HepG2 (cell line): ENCODE measurements at regions not wholly inside any gene's neighbourhood (a gene's known extent, or its start where the extent isn't known, plus 50 kb on each side); places are given as distances from the start of the nearest gene placed in this dataset.
"Not testable (repeated sequence)": the region's sequence is repeated elsewhere in the genome, so short reads cannot be mapped to it uniquely, and the experiment has no call there.

Experiments
- ATAC-seq: fragments of 200-7000 bp; cut with Tn5 transposase; 3 replicates; pipeline ENCODE4 v1.9.1; 2020; ENCODE audit warnings: mild to moderate bottlenecking, moderate library complexity
- BruUV-seq: library from RNA; stranded (reverse); fragments of 400-500 nt; replicated peaks from 2 replicates; lab custom pipeline; 2021; lab: Mats Ljungman, UMichigan
- CTCF ChIA-PET: fragments of 300-600 bp; formaldehyde crosslinking; extraction: SDS; loops from one replicate; lab custom pipeline; 2021; ENCODE audit warnings: low total read pairs, inconsistent platforms, low intra/inter-chr PET ratio; lab: Yijun Ruan, JAX
- POLR2A ChIA-PET: fragments of 350-600 bp; sonication (Branson Sonifier 250); formaldehyde crosslinking; loops from one replicate; lab custom pipeline; 2020; ENCODE audit warnings: antibody characterized with exemption, inconsistent platforms; lab: Yijun Ruan, JAX
- DNase-seq: peaks from one replicate; pipeline ENCODE4 v3.0.0-alpha.2; 2015; ENCODE audit warnings: low spot score
- FAIRE-seq: peaks from 3 replicates; lab custom pipeline; 2011; peaks lifted over from hg19 to GRCh38; lab: Jason Lieb, UNC
- H2AFZ ChIP-seq: one replicate; pipeline ENCODE4 v1.6.1; 2011; ENCODE audit warnings: low read length, inconsistent platforms
- H3K27ac ChIP-seq: fragments of 300-600 bp; 3 replicates; pipeline ENCODE4 v1.8.0; 2011; ENCODE audit warnings: mixed run types, mild to moderate bottlenecking, mixed read lengths, low read length, inconsistent platforms; ENCODE audit not compliant: insufficient read depth; ENCODE audit errors: extremely low read length
- H3K27me3 ChIP-seq, 2 experiments: fragments of 200-600 bp in 1 of 2; 2 replicates in 1 of 2; 3 replicates in 1 of 2; pipeline versions ENCODE4 v1.6.0 to v1.8.0; 2011; ENCODE audit warnings: low read length in 2 of 2, mild to moderate bottlenecking in 2 of 2, moderate library complexity in 2 of 2, inconsistent platforms in 1 of 2; ENCODE audit not compliant: insufficient read depth in 2 of 2, control insufficient read depth in 1 of 2
- H3K36me3 ChIP-seq, 2 experiments: fragments of 200-600 bp in 1 of 2; replicated peaks in 1 of 2; 2 replicates in 1 of 2; 3 replicates in 1 of 2; pipeline versions ENCODE4 v1.5.1 to v1.8.0; 2011; ENCODE audit warnings: low read length in 2 of 2, inconsistent platforms in 1 of 2; ENCODE audit not compliant: insufficient read depth in 2 of 2, control insufficient read depth in 1 of 2
- H3K4me1 ChIP-seq: 2 replicates; pipeline ENCODE4 v1.5.1; 2012; ENCODE audit warnings: low read length, inconsistent platforms; ENCODE audit not compliant: insufficient read depth
- H3K4me2 ChIP-seq: 2 replicates; pipeline ENCODE4 v1.6.0; 2011; ENCODE audit warnings: low read depth, low read length, inconsistent platforms
- H3K4me3 ChIP-seq, 3 experiments: fragments of 200-600 bp in 1 of 3; sonication (generic), shearing (Covaris generic) in 1 of 3; replicated peaks in 1 of 3; 2 replicates each; pipeline ENCODE4 v1.5.1; 2011 to 2016; ENCODE audit warnings: low read length in 3 of 3, inconsistent platforms in 2 of 3, low read depth in 2 of 3, mild to moderate bottlenecking in 2 of 3, control low read depth in 1 of 3, mixed read lengths in 1 of 3; ENCODE audit not compliant: insufficient read depth in 1 of 3
- H3K79me2 ChIP-seq: one replicate; pipeline ENCODE4 v1.6.1; 2011; ENCODE audit warnings: low read length, inconsistent platforms; ENCODE audit not compliant: insufficient read depth
- H3K9ac ChIP-seq: 2 replicates; pipeline ENCODE4 v1.6.0; 2011; ENCODE audit warnings: mild to moderate bottlenecking, low read depth, low read length, inconsistent platforms; ENCODE audit not compliant: insufficient read depth
- H3K9me3 ChIP-seq: 2 replicates; pipeline ENCODE4 v1.5.1; 2012; ENCODE audit warnings: mild to moderate bottlenecking, low read length
- H4K20me1 ChIP-seq: 2 replicates; pipeline ENCODE4 v1.6.0; 2011; ENCODE audit warnings: inconsistent platforms, mild to moderate bottlenecking, low read length, moderate library complexity; ENCODE audit not compliant: insufficient read depth
- MED1 ChIP-seq: sonication (generic); formaldehyde crosslinking; IDR thresholded peaks from 2 replicates; pipeline ENCODE4 v1.4.0; 2020; ENCODE audit warnings: missing genetic modification reagents
- POLR2AphosphoS2 ChIP-seq: IDR thresholded peaks from 2 replicates; pipeline ENCODE4 v1.6.1; 2011; ENCODE audit warnings: low read depth, low read length, improper control_type of control experiment
- SPEN ChIP-seq: sonication (generic); formaldehyde crosslinking; IDR thresholded peaks from 2 replicates; pipeline ENCODE4 v1.5.1; 2020; ENCODE audit warnings: low read depth, mild to moderate bottlenecking, missing genetic modification reagents
- TMF1 ChIP-seq: sonication (generic); formaldehyde crosslinking; IDR thresholded peaks from 2 replicates; pipeline ENCODE4 v1.8.1; 2022; ENCODE audit warnings: low read depth, missing genetic modification reagents
- ZBTB7B ChIP-seq: sonication (generic); formaldehyde crosslinking; IDR thresholded peaks from 2 replicates; pipeline ENCODE4 v1.4.0; 2020; ENCODE audit warnings: missing genetic modification reagents
- ZNF136 ChIP-seq: sonication (generic); formaldehyde crosslinking; IDR thresholded peaks from 2 replicates; pipeline ENCODE4 v1.8.1; 2022; ENCODE audit warnings: low read depth, mild to moderate bottlenecking, moderate library complexity, missing genetic modification reagents
- ZNF20 ChIP-seq: sonication (generic); formaldehyde crosslinking; IDR thresholded peaks from 2 replicates; pipeline ENCODE4 v1.4.0; 2020; ENCODE audit warnings: mild to moderate bottlenecking, moderate library complexity, missing genetic modification reagents
- ZNF24 ChIP-seq: fragments of 450-650 bp; IDR thresholded peaks from 2 replicates; pipeline ENCODE4 v1.6.1; 2017; ENCODE audit warnings: antibody characterized with exemption, mild to moderate bottlenecking
- ZNF33B ChIP-seq: sonication (generic); formaldehyde crosslinking; IDR thresholded peaks from 2 replicates; pipeline ENCODE4 v1.5.1; 2020; ENCODE audit warnings: mild to moderate bottlenecking, missing genetic modification reagents
- ZNF530 ChIP-seq: sonication (generic); formaldehyde crosslinking; IDR thresholded peaks from 2 replicates; pipeline ENCODE4 v1.5.0; 2020; ENCODE audit warnings: low read depth, mild to moderate bottlenecking, missing genetic modification reagents
- ZNF557 ChIP-seq: sonication (generic); formaldehyde crosslinking; IDR thresholded peaks from 2 replicates; pipeline ENCODE4 v1.4.0; 2020; ENCODE audit warnings: missing genetic modification reagents
- ZNF619 ChIP-seq: sonication (generic); formaldehyde crosslinking; IDR thresholded peaks from 2 replicates; pipeline ENCODE4 v1.4.0; 2020; ENCODE audit warnings: mild to moderate bottlenecking, missing genetic modification reagents
- in situ Hi-C: cut with HindIII; loops from 2 replicates; pipeline ENCODE4 v1.10.0; 2017; ENCODE audit warnings: low pct_unique_long_range_greater_than_20kb; ENCODE audit not compliant: extremely low pct_ligation_motif_present
- intact Hi-C: fragments of 100-400 bp; cut with micrococcal nuclease; formaldehyde crosslinking; loops from one replicate; pipeline ENCODE4 v1.10.0; 2022; ENCODE audit not compliant: unreplicated experiment
- TF ChIP-seq, protein P1 (sequence below): sonication (generic); formaldehyde crosslinking; IDR thresholded peaks from 2 replicates; pipeline ENCODE4 v1.4.0; 2020; ENCODE audit warnings: missing genetic modification reagents, borderline replicate concordance

GRCh38 chr21:24420689-24421088 lies 1186.6 kb downstream of the MRPL39 start (continued):
- TF ChIP-seq TMF1 (no peak), ZNF20 (CRISPR knock-in tag) (no peak), ZNF136 (no peak), MED1 (no peak), ZNF33B (CRISPR knock-in tag) (no peak)

GRCh38 chr21:24419641-24420040 lies 1187.6 kb downstream of the MRPL39 start:
- in situ Hi-C loops, POLR2A ChIA-PET, H3K36me3 ChIP-seq, H3K27ac ChIP-seq, H3K9ac ChIP-seq, H3K4me1 ChIP-seq, H3K79me2 ChIP-seq, DNase-seq, H3K4me2 ChIP-seq, FAIRE-seq, BruUV-seq, H3K27me3 ChIP-seq, H4K20me1 ChIP-seq, CTCF ChIA-PET, H2AFZ ChIP-seq, ATAC-seq, intact Hi-C loops, H3K4me3 ChIP-seq: not testable (repeated sequence)
- H3K9me3 ChIP-seq, result peaks cover 96% of the 10 kb centered on the region

DNA sequence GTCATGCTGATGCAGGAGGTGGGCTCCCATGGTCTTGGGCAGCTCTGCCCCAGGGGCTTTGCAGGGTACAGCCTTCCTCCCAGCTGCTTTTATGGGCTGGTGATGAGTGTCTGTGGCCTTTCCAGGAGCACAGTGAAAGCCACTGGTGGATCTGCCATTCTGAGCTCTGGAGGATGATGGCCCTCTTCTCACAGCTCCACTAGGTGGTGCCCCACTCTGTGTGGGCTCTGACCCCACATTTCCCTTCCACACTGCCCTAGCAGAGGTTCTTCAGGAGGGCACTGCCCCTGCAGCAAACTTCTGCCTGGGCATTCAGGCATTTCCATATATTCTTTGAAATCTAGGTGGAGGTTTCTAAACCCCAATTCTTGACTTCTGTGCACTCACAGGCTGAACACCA lies 1188.6 kb downstream of the MRPL39 start:
- CTCF ChIA-PET, result no interaction called here
- H3K27ac ChIP-seq, result no peak overlapping the region
- no peaks in the 10 kb centered on the region for H4K20me1 ChIP-seq
- no peaks in the 10 kb centered on the region for H3K79me2 ChIP-seq
- H3K4me1 ChIP-seq, result no peaks in the 10 kb centered on the region
- no peak overlapping the region for H2AFZ ChIP-seq
- H3K36me3 ChIP-seq, result no peaks in the 10 kb centered on the region
- FAIRE-seq (no peak), ATAC-seq (no peak), DNase-seq (no peak)
- intact Hi-C loops (no loop called here), in situ Hi-C loops (no loop called here)
- H3K9ac ChIP-seq, result no peak overlapping the region
- peaks cover 96% of the 10 kb centered on the region for H3K9me3 ChIP-seq
- POLR2A ChIA-PET, result no interaction called here
- TF ChIP-seq ZNF557 (CRISPR knock-in tag) (no peak), ZNF530 (CRISPR knock-in tag) (no peak), ZNF619 (CRISPR knock-in tag) (no peak), ZBTB7B (CRISPR knock-in tag) (no peak), ZNF24 (no peak), SPEN (CRISPR knock-in tag) (no peak), POLR2AphosphoS2 (no peak)
- TF ChIP-seq, protein P1, sequence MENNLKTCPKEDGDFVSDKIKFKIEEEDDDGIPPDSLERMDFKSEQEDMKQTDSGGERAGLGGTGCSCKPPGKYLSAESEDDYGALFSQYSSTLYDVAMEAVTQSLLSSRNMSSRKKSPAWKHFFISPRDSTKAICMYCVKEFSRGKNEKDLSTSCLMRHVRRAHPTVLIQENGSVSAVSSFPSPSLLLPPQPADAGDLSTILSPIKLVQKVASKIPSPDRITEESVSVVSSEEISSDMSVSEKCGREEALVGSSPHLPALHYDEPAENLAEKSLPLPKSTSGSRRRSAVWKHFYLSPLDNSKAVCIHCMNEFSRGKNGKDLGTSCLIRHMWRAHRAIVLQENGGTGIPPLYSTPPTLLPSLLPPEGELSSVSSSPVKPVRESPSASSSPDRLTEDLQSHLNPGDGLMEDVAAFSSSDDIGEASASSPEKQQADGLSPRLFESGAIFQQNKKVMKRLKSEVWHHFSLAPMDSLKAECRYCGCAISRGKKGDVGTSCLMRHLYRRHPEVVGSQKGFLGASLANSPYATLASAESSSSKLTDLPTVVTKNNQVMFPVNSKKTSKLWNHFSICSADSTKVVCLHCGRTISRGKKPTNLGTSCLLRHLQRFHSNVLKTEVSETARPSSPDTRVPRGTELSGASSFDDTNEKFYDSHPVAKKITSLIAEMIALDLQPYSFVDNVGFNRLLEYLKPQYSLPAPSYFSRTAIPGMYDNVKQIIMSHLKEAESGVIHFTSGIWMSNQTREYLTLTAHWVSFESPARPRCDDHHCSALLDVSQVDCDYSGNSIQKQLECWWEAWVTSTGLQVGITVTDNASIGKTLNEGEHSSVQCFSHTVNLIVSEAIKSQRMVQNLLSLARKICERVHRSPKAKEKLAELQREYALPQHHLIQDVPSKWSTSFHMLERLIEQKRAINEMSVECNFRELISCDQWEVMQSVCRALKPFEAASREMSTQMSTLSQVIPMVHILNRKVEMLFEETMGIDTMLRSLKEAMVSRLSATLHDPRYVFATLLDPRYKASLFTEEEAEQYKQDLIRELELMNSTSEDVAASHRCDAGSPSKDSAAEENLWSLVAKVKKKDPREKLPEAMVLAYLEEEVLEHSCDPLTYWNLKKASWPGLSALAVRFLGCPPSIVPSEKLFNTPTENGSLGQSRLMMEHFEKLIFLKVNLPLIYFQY, result no peak
- BruUV-seq, result no TSS peak
- no peak overlapping the region for H3K4me3 ChIP-seq
- no peaks in the 10 kb centered on the region for H3K27me3 ChIP-seq
- H3K4me2 ChIP-seq, result no peak overlapping the region
